ENCODE measurements at regions not wholly inside any gene's neighbourhood (a gene's known extent, or its start where the extent isn't known, plus 50 kb on each side); places are given as distances from the start of the nearest gene placed in this dataset.

GRCh38 chr5:41641621-41642020 is 131.2 kb upstream of the PLCXD3 start:
- TF ChIP-seq, protein P1, sequence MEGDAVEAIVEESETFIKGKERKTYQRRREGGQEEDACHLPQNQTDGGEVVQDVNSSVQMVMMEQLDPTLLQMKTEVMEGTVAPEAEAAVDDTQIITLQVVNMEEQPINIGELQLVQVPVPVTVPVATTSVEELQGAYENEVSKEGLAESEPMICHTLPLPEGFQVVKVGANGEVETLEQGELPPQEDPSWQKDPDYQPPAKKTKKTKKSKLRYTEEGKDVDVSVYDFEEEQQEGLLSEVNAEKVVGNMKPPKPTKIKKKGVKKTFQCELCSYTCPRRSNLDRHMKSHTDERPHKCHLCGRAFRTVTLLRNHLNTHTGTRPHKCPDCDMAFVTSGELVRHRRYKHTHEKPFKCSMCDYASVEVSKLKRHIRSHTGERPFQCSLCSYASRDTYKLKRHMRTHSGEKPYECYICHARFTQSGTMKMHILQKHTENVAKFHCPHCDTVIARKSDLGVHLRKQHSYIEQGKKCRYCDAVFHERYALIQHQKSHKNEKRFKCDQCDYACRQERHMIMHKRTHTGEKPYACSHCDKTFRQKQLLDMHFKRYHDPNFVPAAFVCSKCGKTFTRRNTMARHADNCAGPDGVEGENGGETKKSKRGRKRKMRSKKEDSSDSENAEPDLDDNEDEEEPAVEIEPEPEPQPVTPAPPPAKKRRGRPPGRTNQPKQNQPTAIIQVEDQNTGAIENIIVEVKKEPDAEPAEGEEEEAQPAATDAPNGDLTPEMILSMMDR (IDR thresholded peaks at IDR 0.05): peak in 5 of 6 experiments; percentile 19 to 41 (median 33)
- TF ChIP-seq POLR2A (IDR thresholded peaks at IDR 0.05): no peak

All from adrenal gland (tissue), 5 donors.